ENCODE measurements at regions not wholly inside any gene's neighbourhood (a gene's known extent, or its start where the extent isn't known, plus 50 kb on each side); places are given as distances from the start of the nearest gene placed in this dataset.

DNA sequence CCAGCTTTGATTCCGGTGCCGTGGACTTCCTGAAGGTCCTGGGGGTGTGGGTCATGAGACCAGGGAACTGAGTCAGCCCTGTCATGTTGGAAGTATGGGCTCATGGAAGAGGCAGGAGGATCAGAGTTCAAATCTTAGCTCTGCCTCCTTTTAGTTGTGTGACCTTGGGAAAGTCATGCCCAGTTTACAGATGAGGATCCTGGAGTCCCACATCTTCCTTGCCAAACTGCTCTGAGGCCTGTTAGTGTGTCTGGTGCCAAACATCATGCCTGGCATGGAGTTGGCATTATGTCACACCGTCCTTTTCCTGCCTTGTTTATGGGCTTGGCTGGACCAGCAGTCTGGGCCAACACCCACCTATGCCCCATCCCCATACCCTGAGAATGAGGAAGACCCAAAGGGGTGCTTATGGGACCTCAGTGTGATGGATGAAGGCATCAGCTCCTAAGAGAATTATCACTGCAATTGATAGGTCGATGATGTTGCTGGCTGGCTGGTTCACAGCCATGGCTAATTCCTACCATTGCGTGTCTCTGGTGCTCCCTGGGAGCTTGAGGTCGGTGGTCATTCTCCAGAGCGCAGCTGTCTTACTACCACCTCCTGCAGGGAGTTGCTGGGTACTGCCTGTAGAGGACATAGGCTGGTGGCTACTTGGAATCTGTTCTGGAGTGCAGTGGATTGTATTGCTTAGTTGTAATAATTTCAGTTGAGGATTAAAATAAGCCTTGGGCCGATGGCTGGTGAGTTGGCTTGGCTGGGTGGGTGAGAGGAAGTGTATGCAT, 140.5 kb upstream of the PITX1 start:
- no peak for TF ChIP-seq FOXA1 (IDR thresholded peaks at IDR 0.05)
- TF ChIP-seq TARDBP (IDR thresholded peaks at IDR 0.05): no peak
- TF ChIP-seq SP1 (IDR thresholded peaks at IDR 0.05): no peak
- TF ChIP-seq BHLHE40 (IDR thresholded peaks at IDR 0.05; ENCODE audit: borderline replicate concordance): no peak
- TF ChIP-seq FOXM1 (IDR thresholded peaks at IDR 0.05; ENCODE audit: borderline replicate concordance): no peak
- TF ChIP-seq ELF4 (IDR thresholded peaks at IDR 0.05): no peak
- no peak for TF ChIP-seq NFRKB (IDR thresholded peaks at IDR 0.05)
- TF ChIP-seq, protein P1, sequence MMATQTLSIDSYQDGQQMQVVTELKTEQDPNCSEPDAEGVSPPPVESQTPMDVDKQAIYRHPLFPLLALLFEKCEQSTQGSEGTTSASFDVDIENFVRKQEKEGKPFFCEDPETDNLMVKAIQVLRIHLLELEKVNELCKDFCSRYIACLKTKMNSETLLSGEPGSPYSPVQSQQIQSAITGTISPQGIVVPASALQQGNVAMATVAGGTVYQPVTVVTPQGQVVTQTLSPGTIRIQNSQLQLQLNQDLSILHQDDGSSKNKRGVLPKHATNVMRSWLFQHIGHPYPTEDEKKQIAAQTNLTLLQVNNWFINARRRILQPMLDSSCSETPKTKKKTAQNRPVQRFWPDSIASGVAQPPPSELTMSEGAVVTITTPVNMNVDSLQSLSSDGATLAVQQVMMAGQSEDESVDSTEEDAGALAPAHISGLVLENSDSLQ (IDR thresholded peaks at IDR 0.05): no peak
- TF ChIP-seq SUZ12 (IDR thresholded peaks at IDR 0.05): no peak
- no peak for TF ChIP-seq FOXK2 (IDR thresholded peaks at IDR 0.05)
- no peak for TF ChIP-seq L3MBTL2 (conservative IDR thresholded peaks at IDR 0.05)
- TF ChIP-seq ZNF384 (IDR thresholded peaks at IDR 0.05): no peak
- TF ChIP-seq CTBP1 (IDR thresholded peaks at IDR 0.05; ENCODE audit: borderline replicate concordance): no peak

All from HEK293T (cell line).